Glutamatergic neuron (in vitro differentiated cells): ENCODE measurements at regions not wholly inside any gene's neighbourhood (a gene's known extent, or its start where the extent isn't known, plus 50 kb on each side); places are given as distances from the start of the nearest gene placed in this dataset.

Source experiments
- DNase-seq: peaks from one replicate; pipeline ENCODE4 v3.0.0; 2022
- H3K27ac Mint-ChIP-seq: one replicate; pipeline ENCODE4 v1.8.0; 2020; ENCODE audit warnings: mild to moderate bottlenecking, mixed read lengths, inconsistent platforms; ENCODE audit not compliant: unreplicated experiment
- H3K27me3 Mint-ChIP-seq: one replicate; pipeline ENCODE4 v1.8.0; 2020; ENCODE audit warnings: mild to moderate bottlenecking, moderate library complexity, mixed read lengths, inconsistent platforms; ENCODE audit not compliant: unreplicated experiment
- H3K36me3 Mint-ChIP-seq: one replicate; pipeline ENCODE4 v1.8.0; 2020; ENCODE audit warnings: mild to moderate bottlenecking, mixed read lengths, inconsistent platforms; ENCODE audit not compliant: unreplicated experiment
- H3K4me1 Mint-ChIP-seq: one replicate; pipeline ENCODE4 v1.8.0; 2020; ENCODE audit warnings: mild to moderate bottlenecking, low read depth, mixed read lengths, inconsistent platforms; ENCODE audit not compliant: unreplicated experiment
- H3K4me3 Mint-ChIP-seq: one replicate; pipeline ENCODE4 v1.8.0; 2020; ENCODE audit warnings: mild to moderate bottlenecking, mixed read lengths, inconsistent platforms; ENCODE audit not compliant: unreplicated experiment
- H3K9me3 Mint-ChIP-seq: one replicate; pipeline ENCODE4 v1.8.0; 2020; ENCODE audit warnings: mild to moderate bottlenecking, moderate library complexity, mixed read lengths, inconsistent platforms; ENCODE audit not compliant: unreplicated experiment
- CTCF ChIP-seq: fragments of 200-600 bp; sonication (generic); IDR thresholded peaks from one replicate; pipeline ENCODE4 v1.5.0; 2021; ENCODE audit not compliant: partially characterized antibody, unreplicated experiment

GRCh38 chr22:47694536-47695130, 932.2 kb downstream of the TBC1D22A start:
- Mint-ChIP-seq H3K36me3 (no peaks in the 10 kb centered on the region), H3K4me1 (no peaks in the 10 kb centered on the region), H3K9me3 (peaks cover 12% of the 10 kb centered on the region), H3K27ac (no peak overlapping the region), H3K27me3 (peaks cover 6% of the 10 kb centered on the region), H3K4me3 (no peak overlapping the region)
- no peak for DNase-seq
- no peak for TF ChIP-seq CTCF

GRCh38 chr22:47693606-47694005, 931.2 kb downstream of the TBC1D22A start:
- peaks cover 6% of the 10 kb centered on the region for H3K27me3 Mint-ChIP-seq
- DNase-seq = no peak
- H3K27ac Mint-ChIP-seq = no peak overlapping the region
- H3K36me3 Mint-ChIP-seq = no peaks in the 10 kb centered on the region
- no peaks in the 10 kb centered on the region for H3K4me1 Mint-ChIP-seq
- TF ChIP-seq CTCF = no peak
- no peak overlapping the region for H3K4me3 Mint-ChIP-seq
- peaks cover 12% of the 10 kb centered on the region for H3K9me3 Mint-ChIP-seq

GRCh38 chr22:47692811-47693210, 930.4 kb downstream of the TBC1D22A start:
- H3K36me3 Mint-ChIP-seq = no peaks in the 10 kb centered on the region
- peaks cover 12% of the 10 kb centered on the region for H3K9me3 Mint-ChIP-seq
- H3K4me1 Mint-ChIP-seq = no peaks in the 10 kb centered on the region
- no peak for TF ChIP-seq CTCF
- H3K27ac Mint-ChIP-seq = no peak overlapping the region
- H3K27me3 Mint-ChIP-seq = peaks cover 6% of the 10 kb centered on the region
- no peak overlapping the region for H3K4me3 Mint-ChIP-seq
- no peak for DNase-seq

GRCh38 chr22:47691152-47691895, 928.9 kb downstream of the TBC1D22A start:
- peaks cover 9% of the 10 kb centered on the region for H3K27me3 Mint-ChIP-seq
- no peak overlapping the region for H3K27ac Mint-ChIP-seq
- H3K9me3 Mint-ChIP-seq = peaks cover 14% of the 10 kb centered on the region
- H3K4me1 Mint-ChIP-seq = no peaks in the 10 kb centered on the region
- TF ChIP-seq CTCF = no peak
- H3K4me3 Mint-ChIP-seq = no peak overlapping the region
- no peaks in the 10 kb centered on the region for H3K36me3 Mint-ChIP-seq
- DNase-seq = no peak

- H3K36me3 Mint-ChIP-seq = no peaks in the 10 kb centered on the region
- no peak overlapping the region for H3K4me3 Mint-ChIP-seq
- no peak for TF ChIP-seq CTCF
- H3K9me3 Mint-ChIP-seq = peaks cover 14% of the 10 kb centered on the region
- peaks cover 9% of the 10 kb centered on the region for H3K27me3 Mint-ChIP-seq
- no peak for DNase-seq
- H3K4me1 Mint-ChIP-seq = no peaks in the 10 kb centered on the region
- H3K27ac Mint-ChIP-seq = no peak overlapping the region
These were observed 928.1 kb downstream of the TBC1D22A start for GRCh38 chr22:47690586-47690985.
